ENCODE measurements at regions not wholly inside any gene's neighbourhood (a gene's known extent, or its start where the extent isn't known, plus 50 kb on each side); places are given as distances from the start of the nearest gene placed in this dataset.

GRCh38 chr10:130340816-130341215 is 204.6 kb downstream of the GLRX3 start:
- DNase-seq (ENCODE audit: low spot score) = no peak
- Histone ChIP-seq H3K27ac (no peak overlapping the region), H3K4me3 (no peak overlapping the region), H3K9me3 (no peaks in the 10 kb centered on the region), H3K4me1 (replicated peaks) (no peaks in the 10 kb centered on the region), H3K27me3 (replicated peaks; ENCODE audit: insufficient read depth) (no peaks in the 10 kb centered on the region), H3K36me3 (no peaks in the 10 kb centered on the region)
- TF ChIP-seq POLR2A (IDR thresholded peaks at IDR 0.05) = no peak
- no peak for TF ChIP-seq CTCF (IDR thresholded peaks at IDR 0.05)
- TF ChIP-seq POLR2AphosphoS5 (IDR thresholded peaks at IDR 0.05) = no peak
- intact Hi-C loops (cut with DNase I) = no loop called here
- WGBS = 73% methylated on average over 5 of the region's 5 CpGs

- H3K27ac ChIP-seq = no peak overlapping the region
- no peak for TF ChIP-seq POLR2AphosphoS5 (IDR thresholded peaks at IDR 0.05)
- peak in 1 of 4 experiments; percentile 39 for TF ChIP-seq CTCF (IDR thresholded peaks at IDR 0.05)
- TF ChIP-seq POLR2A (IDR thresholded peaks at IDR 0.05) = no peak
- WGBS = 16% methylated on average over 6 of the region's 6 CpGs
Measured at GRCh38 chr10:130341356-130341755, 205.2 kb downstream of the GLRX3 start.

GRCh38 chr10:130345728-130346127 is 209.5 kb downstream of the GLRX3 start:
- intact Hi-C loops (cut with DNase I) = no loop called here
- WGBS = 6% methylated on average over 1 of the region's 1 CpG
- H3K27ac ChIP-seq = no peak overlapping the region

More at GRCh38 chr10:130341356-130341755, 205.2 kb downstream of the GLRX3 start:
- H3K9me3 ChIP-seq = no peaks in the 10 kb centered on the region
- DNase-seq (ENCODE audit: low spot score) = no peak
- no peaks in the 10 kb centered on the region for H3K4me1 ChIP-seq (replicated peaks)
- H3K27me3 ChIP-seq (replicated peaks; ENCODE audit: insufficient read depth) = no peaks in the 10 kb centered on the region
- intact Hi-C loops (cut with DNase I) = no loop called here
- H3K4me3 ChIP-seq = no peak overlapping the region
- no peaks in the 10 kb centered on the region for H3K36me3 ChIP-seq

GRCh38 chr10:130350996-130351395 is 214.8 kb downstream of the GLRX3 start:
- TF ChIP-seq POLR2AphosphoS5 (IDR thresholded peaks at IDR 0.05) (no peak), POLR2A (IDR thresholded peaks at IDR 0.05) (no peak), CTCF (IDR thresholded peaks at IDR 0.05) (no peak)
- Histone ChIP-seq H3K36me3 (no peaks in the 10 kb centered on the region), H3K4me1 (replicated peaks) (no peaks in the 10 kb centered on the region), H3K9me3 (no peaks in the 10 kb centered on the region), H3K27me3 (replicated peaks; ENCODE audit: insufficient read depth) (no peaks in the 10 kb centered on the region), H3K27ac (no peak overlapping the region), H3K4me3 (no peak overlapping the region)
- DNase-seq (ENCODE audit: low spot score) = no peak
- intact Hi-C loops (cut with DNase I) = no loop called here
- WGBS = 83% methylated on average over 3 of the region's 3 CpGs

More at GRCh38 chr10:130345728-130346127, 209.5 kb downstream of the GLRX3 start:
- Histone ChIP-seq H3K9me3 (no peaks in the 10 kb centered on the region), H3K27me3 (replicated peaks; ENCODE audit: insufficient read depth) (no peaks in the 10 kb centered on the region), H3K36me3 (no peaks in the 10 kb centered on the region), H3K4me3 (no peak overlapping the region), H3K4me1 (replicated peaks) (no peaks in the 10 kb centered on the region)
- DNase-seq (ENCODE audit: low spot score) = no peak
- TF ChIP-seq POLR2A (IDR thresholded peaks at IDR 0.05) = no peak
- TF ChIP-seq CTCF (IDR thresholded peaks at IDR 0.05) = no peak
- no peak for TF ChIP-seq POLR2AphosphoS5 (IDR thresholded peaks at IDR 0.05)

GRCh38 chr10:130351466-130352290 is 215.5 kb downstream of the GLRX3 start:
- intact Hi-C loops (cut with DNase I) = no loop called here
- TF ChIP-seq POLR2AphosphoS5 (IDR thresholded peaks at IDR 0.05) = no peak
- no peak for TF ChIP-seq CTCF (IDR thresholded peaks at IDR 0.05)
- no peak for TF ChIP-seq POLR2A (IDR thresholded peaks at IDR 0.05)
- Histone ChIP-seq H3K27ac (no peak overlapping the region), H3K36me3 (no peaks in the 10 kb centered on the region), H3K4me1 (replicated peaks) (no peaks in the 10 kb centered on the region), H3K4me3 (no peak overlapping the region), H3K27me3 (replicated peaks; ENCODE audit: insufficient read depth) (no peaks in the 10 kb centered on the region), H3K9me3 (no peaks in the 10 kb centered on the region)
- 83% methylated on average over 14 of the region's 17 CpGs for WGBS
- DNase-seq (ENCODE audit: low spot score) = no peak
